ENCODE measurements at regions not wholly inside any gene's neighbourhood (a gene's known extent, or its start where the extent isn't known, plus 50 kb on each side); places are given as distances from the start of the nearest gene placed in this dataset.

DNA sequence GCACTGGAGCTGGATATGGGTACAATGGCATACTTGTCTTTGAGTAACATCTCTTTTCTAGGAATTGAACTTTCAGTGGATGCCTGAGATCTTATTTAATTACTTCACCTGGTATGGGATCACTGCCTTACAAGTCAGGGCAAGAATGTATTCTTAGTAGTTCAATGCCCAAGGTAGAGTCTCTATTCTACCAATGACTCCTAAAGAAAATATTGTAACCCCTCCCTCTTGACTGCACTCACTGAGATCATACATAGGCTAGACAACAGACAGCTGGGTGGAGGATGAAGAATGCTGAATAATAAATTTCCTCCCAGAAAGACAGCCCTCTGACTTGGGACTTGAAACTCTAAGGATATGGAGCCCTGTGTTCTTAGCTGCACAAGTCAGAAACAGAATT is 1216.3 kb upstream of the ACO1 start:
- TF ChIP-seq, protein P1, sequence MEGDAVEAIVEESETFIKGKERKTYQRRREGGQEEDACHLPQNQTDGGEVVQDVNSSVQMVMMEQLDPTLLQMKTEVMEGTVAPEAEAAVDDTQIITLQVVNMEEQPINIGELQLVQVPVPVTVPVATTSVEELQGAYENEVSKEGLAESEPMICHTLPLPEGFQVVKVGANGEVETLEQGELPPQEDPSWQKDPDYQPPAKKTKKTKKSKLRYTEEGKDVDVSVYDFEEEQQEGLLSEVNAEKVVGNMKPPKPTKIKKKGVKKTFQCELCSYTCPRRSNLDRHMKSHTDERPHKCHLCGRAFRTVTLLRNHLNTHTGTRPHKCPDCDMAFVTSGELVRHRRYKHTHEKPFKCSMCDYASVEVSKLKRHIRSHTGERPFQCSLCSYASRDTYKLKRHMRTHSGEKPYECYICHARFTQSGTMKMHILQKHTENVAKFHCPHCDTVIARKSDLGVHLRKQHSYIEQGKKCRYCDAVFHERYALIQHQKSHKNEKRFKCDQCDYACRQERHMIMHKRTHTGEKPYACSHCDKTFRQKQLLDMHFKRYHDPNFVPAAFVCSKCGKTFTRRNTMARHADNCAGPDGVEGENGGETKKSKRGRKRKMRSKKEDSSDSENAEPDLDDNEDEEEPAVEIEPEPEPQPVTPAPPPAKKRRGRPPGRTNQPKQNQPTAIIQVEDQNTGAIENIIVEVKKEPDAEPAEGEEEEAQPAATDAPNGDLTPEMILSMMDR (IDR thresholded peaks at IDR 0.05), result no peak
- TF ChIP-seq POLR2A (IDR thresholded peaks at IDR 0.05), result no peak

Data from prostate gland (tissue), 2 donors.